ENCODE measurements at regions not wholly inside any gene's neighbourhood (a gene's known extent, or its start where the extent isn't known, plus 50 kb on each side); places are given as distances from the start of the nearest gene placed in this dataset.
"Not testable (repeated sequence)": the region's sequence is repeated elsewhere in the genome, so short reads cannot be mapped to it uniquely, and the experiment has no call there.

DNA sequence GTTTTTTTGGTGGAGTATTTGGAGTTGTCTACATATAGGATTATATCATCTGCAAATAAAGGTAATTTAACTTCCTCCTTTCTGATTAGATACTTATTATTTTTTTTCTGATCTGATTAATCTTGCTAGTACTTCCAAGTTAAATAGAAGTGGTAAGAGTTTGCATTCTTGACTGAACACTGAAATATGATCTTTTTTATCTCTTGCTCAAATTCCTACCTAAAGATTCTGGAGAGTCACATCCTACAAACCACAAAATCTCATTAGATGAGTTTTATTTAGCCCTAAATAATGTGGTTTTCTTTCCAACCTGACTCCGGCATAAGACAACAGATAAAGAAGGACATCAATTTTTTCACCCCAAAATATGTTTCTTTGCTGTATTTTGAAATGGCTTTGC, 977.9 kb upstream of the GBE1 start:
- no peak for DNase-seq

DNA sequence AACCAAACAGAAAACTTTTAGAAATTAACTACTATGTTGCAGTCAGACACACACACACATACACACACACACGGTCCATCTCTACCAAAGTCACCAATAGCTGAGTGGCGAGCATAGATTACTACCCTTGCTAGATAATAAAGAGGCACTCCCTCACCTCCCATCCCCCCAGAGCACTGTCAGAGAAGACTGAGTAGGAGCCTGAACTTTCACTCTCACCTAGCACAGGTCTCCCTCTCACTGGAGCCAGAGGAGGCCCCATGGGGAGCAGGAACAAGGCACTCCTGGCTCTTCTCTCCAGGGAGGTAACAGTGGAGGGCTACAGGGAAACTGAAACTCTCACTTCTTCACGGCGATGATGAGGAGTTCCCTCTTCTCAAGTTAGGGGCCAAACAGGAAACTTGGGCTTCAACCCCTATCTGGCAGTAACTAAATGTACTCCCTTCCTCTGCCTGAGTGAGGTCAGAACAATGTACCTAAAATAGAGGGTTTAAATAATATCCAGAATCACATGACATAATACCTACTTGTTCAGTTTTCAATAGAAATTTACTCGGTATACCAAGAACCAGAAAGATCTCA, 975.3 kb upstream of the GBE1 start:
- DNase-seq = no peak

DNA sequence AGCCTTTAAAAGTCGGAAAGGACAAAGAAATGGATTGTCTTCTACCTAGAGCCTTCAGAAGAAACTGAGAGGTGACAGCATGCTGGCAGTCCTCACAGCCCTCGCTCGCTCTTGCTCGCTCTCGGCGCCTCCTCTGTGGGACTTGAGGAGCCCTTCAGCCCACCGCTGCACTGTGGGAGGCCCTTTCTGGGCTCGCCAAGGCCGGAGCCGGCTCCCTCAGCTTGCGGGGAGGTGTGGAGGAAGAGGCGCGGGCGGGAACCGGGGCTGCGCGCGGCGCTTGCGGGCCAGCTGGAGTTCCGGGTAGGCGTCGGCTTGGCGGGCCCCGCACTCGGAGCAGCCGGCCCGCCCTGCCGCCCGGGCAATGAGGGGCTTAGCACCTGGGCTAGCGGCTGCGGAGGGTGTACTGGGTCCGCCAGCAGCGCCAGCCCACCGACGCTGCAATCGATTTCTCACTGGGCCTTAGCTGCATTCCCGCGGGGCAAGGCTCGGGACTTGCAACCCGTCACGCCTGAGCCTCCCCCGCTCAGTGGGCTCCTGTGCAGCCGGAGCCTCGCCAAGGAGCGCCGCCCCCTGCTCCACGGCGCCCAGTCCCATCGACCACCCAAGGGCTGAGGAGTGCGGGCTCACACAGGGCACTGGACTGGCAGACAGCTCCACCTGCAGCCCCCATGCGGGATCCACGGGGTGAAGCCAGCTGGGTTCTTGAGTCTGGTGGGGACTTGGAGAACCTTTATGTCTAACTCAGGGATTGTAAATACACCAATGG, 953.8 kb upstream of the GBE1 start:
- no peak for DNase-seq

DNA sequence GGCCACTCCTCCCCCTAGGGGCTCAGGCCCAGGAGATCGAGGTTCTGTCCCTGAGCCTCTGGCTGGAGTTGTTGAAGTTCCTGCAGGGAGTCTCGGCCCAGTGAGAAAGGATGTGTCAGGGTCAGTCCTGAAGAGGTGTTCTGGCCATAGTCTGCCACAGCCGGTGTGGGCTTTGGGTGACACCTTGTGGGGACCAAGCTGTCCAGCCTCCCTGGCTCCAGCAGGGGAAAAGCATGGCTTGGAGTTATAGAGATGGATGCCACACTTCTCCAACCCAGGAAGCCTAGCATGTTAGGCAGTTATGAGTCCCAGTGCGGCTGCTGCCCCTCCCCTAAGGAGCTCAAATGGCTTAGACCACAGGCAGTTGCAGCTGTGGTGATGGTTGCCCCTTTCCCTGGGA, 945.6 kb upstream of the GBE1 start:
- DNase-seq = no peak

DNA sequence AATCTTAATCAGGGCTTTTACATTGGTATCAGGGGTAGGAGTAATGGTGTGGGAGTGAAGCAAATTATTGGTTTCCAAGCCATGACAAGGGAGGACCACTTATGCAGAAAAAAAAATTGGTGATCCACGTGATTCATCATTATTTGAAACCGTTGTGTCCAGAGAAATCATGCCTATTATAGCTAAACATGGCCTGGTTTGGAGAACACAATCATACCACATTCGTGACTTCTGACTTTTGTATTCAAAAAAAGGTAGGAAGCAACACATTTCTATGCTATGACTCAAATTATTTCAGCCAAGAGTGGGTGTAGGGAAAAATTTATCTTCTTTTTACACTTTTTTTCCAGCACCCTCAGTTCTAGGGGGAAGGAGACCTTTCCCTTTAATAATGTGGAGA, 924.3 kb upstream of the GBE1 start:
- DNase-seq = no peak

DNA sequence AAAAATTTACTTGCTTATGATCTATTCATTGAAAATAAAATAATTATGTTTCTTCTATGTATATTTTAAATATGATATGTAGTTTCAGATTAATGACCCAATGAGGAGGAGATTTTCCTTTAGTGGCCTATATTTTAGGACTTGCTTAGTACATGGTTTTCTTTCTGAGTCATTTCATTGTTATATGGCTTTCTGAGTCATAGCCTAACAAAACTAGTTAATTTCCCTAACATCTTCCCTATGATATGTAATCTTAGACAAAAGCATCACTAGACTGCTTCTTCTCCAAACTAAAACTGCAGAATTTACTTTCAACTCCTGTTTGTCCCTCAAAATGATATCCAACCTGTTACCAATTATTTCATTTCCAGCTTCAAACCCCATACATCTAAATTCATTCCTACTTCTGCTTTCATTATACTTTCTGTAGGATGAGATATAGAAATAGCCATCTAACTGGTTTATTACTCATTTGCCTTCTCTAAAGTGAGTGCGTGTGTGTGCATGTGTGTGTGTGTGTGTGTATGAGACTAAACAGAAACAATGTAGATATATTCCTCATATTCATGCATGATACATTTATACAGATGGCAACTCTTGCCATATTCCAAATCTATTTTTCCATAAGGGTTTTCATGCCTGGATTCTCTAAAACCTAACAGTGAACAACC, 915.0 kb upstream of the GBE1 start:
- no peak for DNase-seq

DNA sequence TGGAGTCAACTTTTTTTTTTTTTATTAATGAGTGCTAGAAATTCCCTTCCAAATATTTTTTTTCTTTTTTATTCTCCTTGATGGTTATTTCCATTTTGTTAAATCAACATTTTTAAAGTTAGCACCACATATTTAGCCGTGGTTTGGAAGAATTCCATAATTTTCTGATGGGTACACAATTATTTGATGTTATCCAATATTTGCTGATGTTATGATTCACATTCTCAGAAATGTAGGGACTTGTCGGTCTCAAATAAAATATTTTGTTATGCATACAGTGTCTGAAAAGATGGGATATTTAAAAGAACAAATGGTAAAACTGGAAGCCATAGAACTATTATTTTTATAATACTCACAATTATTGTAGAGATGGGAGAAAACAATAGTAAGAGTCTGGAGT, 911.5 kb upstream of the GBE1 start:
- DNase-seq = no peak

DNA sequence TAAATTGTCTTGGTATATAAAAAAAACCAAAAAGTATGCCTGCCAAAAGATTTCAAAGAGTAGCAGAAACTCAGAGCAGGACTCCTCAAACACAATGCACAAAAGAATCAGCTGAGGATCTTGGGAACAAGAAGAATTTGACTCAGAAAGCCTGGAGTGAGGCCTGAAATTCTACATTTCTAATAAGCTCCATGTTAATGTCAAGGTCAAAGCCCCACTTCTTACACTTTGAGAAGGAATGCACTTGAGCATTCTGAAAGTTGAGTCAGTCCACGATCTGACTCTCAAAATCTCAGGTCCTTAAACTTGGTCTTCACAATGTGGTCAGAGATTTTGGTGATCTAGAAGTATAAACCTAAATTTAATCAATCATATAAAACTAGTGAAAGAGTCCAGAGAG, 910.0 kb upstream of the GBE1 start:
- no peak for DNase-seq

DNA sequence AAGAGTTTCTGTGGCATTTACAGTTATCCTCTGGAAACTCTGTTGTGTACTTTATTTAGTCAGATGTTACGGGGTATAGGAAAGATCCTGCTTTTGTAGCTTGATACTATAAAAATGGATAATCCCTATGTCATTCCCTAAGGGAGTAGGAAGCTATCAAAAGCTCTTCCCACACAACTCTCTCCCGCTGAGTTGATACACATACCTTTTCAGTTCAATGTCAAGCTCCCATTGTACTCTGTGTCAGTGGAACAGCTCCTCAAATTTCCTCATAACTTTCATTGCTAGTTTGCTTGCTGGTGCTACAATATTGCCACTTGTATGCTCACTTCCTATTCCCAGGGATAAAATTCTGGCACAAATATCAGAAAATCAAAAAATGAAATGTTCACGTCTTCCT, 893.3 kb upstream of the GBE1 start:
- no peak for DNase-seq

DNA sequence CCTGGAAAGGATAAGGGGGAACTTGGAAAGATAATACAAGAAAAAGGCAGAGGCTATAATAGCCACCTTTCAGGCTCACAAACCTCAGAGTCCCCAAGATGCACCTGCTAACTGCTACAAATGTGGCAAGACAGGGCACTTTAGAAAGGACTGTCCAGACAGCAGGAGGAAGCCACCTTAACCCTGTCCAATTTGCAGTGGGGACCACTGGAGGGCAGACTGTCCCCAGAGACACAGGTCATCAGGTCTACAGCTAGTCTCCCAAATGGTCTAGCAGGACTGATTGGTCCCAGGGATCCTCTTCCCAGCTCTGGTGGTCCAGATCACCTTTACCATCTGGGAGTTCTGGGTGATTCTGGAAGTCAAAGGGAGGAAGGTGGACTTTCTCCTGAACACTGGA, 882.5 kb upstream of the GBE1 start:
- DNase-seq = no peak

DNA sequence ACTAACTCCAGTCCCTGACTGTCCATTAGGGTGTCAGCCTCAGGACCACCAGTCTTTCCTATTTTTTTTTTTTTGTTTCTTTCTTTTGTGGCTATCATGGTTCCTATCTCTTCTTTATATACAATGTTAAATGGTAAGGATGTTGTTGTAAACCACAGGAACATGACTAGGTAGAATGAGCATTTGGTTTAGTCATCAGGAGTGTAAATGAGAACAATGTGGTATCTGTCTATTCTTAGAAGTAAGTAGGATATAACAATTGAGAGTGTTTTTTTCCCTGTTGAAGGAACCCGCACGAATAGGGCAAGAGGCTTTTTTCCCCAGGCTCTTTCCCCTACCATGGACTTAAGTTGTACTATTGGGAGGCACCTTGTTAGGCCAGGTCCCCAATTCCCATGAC, 880.3 kb upstream of the GBE1 start:
- no peak for DNase-seq

DNA sequence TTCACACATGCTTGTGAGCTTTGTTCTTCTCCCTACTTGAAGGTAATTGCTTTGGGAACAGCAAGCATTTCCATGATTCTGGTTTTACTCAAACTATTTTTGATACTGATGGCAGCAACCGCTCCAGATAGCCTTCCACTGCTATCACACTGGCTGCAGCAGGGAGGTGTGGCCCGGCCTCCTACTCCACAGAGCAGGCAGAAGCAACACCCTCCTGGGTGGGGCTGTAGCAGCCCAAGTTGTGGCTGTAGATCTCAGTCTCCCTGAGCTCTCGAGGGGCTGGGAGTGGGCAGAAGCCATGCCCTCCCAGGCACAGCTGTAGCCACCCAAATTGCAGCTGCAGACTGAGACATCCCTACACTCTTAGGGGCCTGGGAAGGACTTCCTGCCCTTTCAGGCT, 878.8 kb upstream of the GBE1 start:
- no peak for DNase-seq

DNA sequence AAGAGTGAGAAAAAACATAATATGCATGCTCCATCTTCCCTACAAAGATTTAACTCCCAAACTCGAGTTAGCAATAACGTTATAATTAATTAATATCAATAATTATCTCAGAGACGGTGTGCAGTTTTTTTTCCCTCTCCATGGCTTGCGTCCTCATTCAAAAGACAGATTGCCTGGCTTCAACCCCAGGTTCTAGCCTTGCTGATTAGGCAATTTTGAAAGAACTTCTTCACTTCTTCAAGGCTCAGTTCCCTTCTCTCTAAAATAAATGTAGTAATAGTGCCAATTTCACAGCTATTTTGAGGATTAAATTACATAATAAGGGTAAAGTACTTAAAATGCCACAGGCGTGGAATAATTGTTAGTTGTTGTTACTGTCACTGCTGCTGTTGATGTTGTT, 876.1 kb upstream of the GBE1 start:
- DNase-seq = no peak

DNA sequence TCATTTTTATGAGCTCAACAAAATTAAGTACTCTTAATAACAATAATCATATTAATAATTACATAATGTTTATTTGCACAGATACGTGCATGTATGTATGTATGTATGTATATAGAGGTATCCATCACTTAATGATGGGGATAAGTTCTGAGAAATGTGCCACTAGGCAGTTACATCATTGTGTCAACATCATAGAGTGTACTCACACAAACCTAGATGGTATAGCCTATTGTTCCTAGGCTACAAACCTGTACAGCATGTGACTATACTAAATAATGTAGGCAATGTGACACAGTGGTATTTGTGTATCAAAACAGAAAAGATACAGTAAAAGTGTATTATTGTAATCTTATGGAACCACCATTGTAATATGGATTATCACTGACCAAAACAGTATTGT, 874.7 kb upstream of the GBE1 start:
- no peak for DNase-seq

DNA sequence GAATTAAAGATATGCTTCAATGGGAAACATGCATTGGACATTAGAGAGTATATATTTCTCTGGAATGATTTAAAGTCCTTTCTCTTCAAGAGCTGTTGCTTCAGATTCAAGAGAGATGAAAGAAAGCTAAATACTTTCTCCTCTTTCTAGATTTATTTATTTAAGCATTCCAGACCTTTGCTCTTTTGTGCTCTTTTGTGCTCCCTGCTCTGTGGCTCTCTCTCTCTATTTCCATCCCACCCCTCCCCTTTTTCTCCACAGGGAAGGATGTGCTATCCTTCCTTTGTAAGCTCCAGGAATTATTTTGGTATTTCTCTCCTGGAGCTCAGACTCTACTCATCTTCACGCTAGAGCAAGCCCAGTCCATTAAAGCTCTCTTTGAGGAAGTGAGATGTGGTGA, 871.9 kb upstream of the GBE1 start:
- no peak for DNase-seq

DNA sequence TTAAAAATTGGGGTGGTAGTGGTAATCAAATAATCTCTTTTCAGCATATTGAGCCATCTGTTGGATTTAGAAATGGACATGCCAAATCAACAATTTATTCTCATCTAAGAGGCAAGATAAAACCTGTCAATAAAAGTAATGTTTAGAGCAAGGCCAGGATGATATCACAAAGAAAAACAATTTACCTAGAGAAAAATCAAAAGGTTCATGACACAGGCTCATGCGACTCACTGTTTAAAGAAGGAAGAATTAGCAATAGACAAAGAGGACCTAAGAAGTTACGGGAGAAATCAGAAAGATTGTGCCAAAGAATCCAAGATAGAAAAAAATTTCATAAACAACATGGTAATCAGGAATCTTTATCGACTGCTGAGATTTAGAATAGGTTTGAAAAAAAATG, 868.5 kb upstream of the GBE1 start:
- no peak for DNase-seq

DNA sequence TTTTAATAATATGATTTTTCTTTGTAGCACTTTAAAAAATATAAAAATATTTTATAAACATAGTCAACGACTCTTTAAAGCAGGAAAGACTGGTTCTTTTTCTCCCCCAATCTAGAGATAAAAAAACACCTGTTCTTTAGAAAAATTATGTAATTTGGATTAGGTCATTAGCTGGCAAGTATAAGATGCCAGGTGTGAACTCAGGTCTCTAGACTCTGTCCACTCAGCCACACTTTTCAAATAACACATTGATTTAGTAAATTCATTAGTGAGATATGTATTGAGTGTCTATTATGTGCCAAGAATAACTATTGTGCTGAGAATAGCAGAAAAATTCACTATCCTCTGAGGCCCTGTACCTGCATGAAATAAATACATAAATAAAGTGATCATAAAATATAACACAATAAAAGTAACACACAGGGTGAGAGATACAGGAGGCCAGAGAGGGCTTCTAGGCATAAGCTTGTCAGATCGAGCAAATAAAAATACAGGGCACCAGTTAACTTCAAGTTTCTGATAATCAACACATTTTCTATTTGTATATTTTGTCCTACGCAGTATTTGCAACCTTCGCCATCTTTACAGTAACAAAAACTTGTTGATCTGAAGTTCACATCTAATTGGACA, 867.1 kb upstream of the GBE1 start:
- no peak for DNase-seq

DNA sequence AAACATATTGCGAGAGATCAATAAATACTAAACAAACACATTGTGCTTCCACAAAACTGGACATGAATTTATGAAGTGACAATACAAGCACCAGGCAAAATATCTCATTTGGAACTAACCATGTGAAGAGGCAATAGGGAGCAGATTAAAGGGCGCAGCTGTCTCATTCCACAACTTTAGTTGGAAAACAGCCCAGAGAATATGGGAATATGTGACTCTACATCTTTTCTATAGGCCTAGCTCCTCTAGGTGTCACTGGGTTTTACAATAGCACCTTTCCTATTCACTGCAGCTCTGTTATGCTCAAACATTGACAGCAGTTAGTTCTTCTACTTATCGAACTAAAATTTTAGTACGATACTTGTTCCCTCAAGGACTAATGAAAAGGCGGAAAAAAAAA, 866.3 kb upstream of the GBE1 start:
- no peak for DNase-seq

DNA sequence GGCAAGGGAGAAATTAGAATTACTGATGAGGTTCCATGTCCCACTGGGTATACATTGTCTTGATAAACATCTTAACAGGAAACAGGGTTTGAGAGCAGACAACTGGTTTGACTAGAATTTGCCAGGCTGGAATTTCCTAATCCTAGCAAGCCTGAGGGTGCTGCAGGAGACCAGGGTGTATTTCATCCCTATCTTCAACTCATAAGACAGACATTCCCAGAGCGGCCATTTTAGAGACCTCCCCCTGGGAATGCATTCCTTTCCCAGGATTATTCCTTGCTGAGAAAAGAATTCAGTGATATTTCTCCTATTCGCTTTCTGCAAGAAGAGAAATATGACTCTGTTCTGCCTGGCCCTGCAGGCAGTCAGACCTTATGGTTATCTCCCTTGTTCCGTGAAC, 859.3 kb upstream of the GBE1 start:
- DNase-seq = not testable (repeated sequence)

DNA sequence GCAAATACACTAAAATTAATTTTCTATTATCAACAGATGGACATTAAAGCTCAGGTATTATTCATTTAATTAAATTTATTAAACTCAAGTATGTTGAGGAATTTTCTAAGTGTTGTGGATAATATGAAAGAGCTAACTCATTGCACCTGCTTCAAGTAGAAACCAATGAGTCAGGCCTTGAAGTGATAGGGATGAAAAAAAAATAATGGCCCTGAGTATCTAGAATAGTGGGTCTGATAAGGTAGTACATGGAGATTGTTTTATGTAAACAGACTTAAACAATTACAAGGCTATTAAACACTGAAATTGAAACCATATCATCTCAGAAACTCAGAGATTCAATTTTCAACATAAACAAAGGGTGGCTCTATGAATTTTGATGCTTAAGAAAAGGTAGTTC, 857.1 kb upstream of the GBE1 start:
- DNase-seq = no peak

DNA sequence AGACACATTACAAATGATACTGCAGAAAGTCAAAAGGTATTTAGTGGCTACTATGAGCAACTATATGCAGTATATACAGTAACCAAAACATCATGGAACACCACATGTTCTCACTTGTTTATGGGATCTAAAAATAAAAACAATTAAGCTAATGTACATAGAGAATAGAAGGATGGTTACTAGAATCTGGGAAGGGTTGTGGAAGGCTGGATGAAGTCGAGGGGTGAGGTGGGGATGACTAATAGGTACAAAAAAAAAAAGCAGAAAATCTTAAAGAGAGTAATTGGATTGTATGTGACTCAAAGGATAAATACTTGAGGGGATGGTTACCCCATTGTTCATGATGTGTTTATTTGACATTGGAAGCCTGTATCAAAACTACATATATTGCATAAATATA, 848.8 kb upstream of the GBE1 start:
- DNase-seq = no peak

DNA sequence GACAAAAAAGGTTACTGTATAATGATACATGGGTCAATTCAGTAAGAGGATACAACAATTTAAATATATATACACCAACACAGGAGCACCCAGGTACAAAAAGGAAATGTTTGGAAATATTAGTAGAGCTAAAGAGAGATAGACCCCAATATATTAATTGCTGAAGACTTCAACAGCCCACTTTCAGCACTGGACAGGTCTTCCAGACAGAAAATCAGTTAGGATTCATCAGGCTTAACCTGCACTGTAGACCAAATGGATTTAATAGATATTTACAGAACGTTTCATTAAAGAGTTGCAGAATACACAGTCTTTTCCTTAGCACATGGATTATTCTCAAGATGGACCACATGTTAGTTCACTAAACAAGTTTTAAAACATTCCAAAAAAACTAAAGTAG, 845.9 kb upstream of the GBE1 start:
- no peak for DNase-seq

DNA sequence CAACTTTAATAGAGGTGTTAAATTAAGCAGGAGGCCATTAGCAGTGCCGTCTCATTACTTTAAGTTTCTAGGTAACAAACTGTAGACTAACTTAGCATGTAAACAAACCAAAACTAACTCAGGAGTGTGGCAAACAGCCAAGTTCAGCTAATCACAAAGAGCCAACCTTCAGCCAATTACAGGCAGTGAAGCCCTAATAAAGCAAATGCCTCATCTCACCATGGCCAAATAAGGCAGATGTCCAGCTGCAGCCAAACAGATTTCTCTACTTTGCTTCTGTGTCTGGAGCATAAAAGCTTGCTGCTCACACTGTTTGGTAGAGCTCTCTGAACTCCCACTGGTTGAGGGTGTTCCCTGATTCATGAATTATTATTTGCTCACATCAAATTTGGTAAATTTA, 835.4 kb upstream of the GBE1 start:
- DNase-seq = no peak

DNA sequence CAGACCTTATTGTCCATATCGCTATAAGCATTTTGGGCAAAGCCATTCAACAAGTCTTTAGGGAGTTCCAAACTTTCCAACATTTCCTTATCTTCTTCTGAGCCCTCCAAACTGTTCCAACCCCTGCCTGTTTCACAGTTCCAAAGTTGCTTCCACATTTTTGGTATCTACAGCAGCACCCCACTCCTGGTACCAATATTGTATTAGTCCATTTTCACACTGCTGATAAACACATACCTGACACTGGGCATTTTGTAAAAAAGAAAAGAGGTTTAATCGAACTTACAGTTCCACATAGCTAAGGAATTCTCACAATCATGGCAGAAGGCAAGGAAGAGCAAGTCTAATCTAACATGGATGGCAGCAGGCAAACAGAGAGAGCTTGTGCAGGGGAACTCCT, 834.1 kb upstream of the GBE1 start:
- DNase-seq = no peak
